ENCODE measurements at regions not wholly inside any gene's neighbourhood (a gene's known extent, or its start where the extent isn't known, plus 50 kb on each side); places are given as distances from the start of the nearest gene placed in this dataset.
"Not testable (repeated sequence)": the region's sequence is repeated elsewhere in the genome, so short reads cannot be mapped to it uniquely, and the experiment has no call there.

DNA sequence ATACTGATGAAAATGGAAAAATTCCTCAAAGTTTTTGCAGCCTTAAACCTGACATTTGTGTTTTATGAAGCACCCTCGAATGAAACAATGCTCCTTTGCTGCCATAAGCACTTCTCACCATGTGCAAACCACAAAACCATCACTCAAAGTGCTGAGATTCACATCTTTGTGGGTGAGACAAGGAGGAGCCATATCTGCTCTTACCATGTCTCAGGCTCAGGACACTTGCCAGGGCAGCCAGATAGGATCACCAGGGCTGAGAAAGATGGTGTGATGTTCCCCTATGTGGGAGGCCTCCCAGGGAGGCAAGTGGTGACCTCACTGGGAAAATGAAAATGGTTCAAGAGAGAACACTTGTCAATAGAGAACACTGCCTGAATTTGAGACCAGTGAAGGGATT lies 120.4 kb downstream of the CCDC34 start:
- DNase-seq (ENCODE audit: low read depth) = no peak

DNA sequence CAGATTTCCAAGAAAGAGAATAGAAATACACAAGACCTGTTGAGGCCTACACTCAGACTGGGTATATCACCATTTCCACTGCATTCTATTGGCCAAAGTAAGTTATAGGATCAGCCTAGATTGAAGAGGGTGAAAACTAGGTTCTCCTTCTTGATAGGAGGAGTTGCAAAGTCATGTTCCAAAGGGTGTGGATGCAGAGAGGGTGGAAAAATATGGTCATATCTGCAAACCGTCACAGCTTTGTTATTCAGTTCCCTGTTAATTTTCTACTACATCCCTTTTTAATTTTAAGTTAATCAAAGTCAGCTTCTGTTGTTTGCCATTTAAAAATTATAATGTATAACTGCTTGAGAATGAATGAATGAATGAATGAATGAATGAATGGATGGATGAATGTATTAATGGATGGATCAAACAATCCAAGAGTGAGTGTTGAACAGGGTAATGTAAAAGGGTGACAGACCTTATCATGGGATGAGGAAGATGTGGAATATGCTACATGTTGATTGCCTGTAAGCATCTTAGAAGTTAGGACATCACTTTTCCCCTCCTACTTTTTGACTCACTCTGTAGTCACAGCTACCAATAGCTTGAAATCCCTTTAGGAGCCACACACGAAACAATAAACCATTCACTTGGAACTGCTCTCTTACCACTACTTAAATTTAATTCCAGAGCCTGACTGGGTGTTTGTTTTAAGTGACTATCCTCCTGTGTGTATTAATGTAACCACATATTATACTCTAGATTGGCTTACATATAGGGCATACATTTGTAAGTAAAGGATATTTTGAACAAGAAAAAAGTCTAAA lies 121.5 kb downstream of the CCDC34 start:
- DNase-seq (ENCODE audit: low read depth) = peak; percentile 75

DNA sequence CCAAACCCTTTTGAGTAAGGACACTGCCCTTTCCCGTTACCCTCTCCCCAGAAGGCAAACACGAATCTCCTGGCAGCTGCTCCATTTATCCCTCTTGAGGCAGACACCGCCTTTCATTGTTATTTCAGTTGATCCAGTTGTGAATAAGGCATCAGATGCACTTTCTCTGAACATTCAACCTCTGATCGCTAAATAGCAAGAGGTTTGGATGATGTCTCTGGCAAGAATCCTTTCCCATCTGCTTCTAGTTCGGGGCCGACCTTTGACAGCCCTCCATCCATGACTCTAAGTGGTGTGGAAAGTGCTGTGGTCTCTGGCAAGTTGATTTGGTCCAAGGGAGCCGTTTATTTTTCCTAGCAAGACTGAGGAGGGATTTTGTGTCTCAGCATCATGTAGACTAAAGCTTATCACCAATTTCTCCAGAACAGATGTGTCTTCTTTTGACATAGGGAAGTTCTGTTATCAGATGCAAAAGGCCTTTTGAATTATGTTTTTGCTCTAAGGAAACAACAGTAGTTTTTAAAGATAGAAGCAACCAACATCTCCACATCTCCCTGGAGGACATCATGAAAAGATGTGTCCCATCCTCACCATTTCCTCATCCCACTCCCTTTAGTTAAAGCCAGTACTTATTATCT lies 123.6 kb downstream of the CCDC34 start:
- DNase-seq (ENCODE audit: low read depth) = no peak

DNA sequence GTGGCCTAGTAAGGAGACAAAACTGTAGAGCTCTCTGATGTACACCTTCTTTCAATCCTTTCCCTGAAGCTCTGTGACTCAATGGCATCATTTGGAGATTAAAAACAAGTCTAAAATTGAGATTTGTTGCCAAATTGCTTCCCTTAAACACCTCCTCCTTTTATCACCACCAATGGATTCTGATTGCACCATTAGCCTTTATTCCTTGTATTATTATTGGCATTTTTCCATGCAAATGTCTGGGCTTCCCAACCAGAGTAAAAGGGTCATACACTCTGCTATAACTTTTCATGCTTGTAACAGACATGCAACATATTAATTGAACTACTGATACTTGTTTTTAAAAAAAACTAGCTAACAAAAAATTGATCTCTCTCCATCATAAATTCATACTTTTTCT lies 124.2 kb downstream of the CCDC34 start:
- no peak for DNase-seq (ENCODE audit: low read depth)

GRCh38 chr11:27237643-27238042 lies 125.4 kb downstream of the CCDC34 start:
- no peak for DNase-seq (ENCODE audit: low read depth)

- DNase-seq (ENCODE audit: low read depth) = no peak
Observed at GRCh38 chr11:27234961-27235360, 128.1 kb downstream of the CCDC34 start.

DNA sequence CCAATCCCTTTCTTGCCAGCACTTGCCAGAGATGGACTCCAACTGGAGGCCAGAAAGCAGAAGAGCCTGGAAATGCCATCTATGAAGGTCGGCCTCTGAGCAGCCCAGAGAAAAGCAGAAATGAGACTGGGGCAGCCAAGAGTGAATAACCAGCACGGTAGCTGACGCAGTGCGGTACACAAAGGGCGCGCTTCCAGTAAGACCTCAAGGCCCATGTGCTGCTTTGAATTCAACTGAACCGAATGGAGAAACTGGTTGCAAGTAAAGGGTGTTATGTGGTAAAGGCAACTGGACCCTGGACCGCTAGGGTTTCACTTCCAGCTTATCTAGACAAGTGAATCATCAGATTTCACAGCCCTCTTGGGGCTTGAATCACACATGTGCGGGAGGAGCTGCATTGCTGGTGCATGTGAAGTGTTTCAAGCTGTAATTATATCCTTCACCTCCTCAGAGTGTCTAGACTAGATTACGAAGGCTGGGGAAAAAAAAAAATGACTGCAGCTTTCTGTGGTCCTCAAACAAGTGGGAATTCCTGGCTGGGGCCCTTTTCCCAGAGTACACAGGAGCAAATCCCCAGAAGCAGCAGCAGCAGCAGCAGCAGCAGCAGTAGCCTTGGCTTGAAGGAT lies 128.9 kb downstream of the CCDC34 start:
- DNase-seq (ENCODE audit: low read depth) = peak; percentile 98

DNA sequence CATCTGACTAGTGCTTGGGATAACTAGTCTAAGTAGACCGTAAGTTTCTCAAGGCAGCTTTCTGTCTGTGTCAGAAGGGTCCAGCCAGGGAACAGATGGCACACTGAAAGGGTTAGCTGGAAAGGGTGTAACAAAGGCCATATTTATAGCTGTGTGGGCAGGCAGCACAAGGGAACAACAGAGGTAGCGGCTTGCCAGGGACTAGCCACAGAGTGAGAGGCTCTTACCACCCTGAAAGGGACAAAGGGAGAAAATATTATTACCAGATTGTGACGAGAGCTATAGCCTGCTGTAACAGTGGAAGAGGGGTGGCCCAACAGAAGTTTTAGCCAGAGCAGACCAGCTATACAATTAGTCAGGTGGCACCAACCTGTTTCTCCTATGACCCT lies 129.4 kb downstream of the CCDC34 start:
- no peak for DNase-seq (ENCODE audit: low read depth)

DNA sequence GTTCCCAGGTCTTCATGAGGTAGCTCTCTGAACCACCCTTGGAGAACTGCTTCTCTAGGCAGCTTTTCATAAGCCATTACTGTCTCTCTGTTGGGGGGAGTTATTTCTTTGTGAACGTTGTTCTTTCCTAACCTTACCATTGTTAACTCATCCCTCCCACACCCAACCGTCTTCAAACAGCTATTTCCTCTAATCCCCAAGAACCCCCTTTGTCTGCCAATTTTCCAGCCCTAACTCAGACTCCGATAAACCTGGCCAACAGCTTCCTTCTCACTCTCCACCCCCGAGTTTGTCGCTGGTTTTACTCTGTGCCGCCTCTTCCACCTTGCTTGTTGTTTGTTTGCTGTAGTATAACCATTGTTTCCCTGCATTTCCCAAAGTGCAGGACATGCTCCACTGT lies 131.5 kb downstream of the CCDC34 start:
- DNase-seq (ENCODE audit: low read depth) = no peak

- DNase-seq (ENCODE audit: low read depth) = no peak
Observed at GRCh38 chr11:27230192-27230572, 132.8 kb downstream of the CCDC34 start.

- no peak for DNase-seq (ENCODE audit: low read depth)
Observed at GRCh38 chr11:27229511-27230191, 133.4 kb downstream of the CCDC34 start.

DNA sequence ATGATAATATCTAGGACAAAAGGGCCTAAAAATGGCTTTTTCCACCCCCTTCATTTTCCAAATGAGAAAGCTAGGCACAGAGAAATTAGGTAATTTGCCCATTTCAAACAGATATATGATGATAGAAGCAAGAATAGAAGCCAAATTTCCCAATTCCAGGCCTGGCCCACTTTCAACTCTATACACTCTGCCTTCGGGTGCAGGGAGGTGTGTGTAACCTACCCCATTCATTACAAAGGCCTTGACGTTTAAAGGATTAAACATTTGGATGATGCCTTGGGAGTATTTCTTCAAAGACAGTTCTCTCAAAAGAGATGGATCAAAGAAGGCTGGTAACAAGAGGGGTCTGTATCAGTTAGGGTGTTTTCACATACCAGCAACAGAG lies 134.1 kb downstream of the CCDC34 start:
- no peak for DNase-seq (ENCODE audit: low read depth)

DNA sequence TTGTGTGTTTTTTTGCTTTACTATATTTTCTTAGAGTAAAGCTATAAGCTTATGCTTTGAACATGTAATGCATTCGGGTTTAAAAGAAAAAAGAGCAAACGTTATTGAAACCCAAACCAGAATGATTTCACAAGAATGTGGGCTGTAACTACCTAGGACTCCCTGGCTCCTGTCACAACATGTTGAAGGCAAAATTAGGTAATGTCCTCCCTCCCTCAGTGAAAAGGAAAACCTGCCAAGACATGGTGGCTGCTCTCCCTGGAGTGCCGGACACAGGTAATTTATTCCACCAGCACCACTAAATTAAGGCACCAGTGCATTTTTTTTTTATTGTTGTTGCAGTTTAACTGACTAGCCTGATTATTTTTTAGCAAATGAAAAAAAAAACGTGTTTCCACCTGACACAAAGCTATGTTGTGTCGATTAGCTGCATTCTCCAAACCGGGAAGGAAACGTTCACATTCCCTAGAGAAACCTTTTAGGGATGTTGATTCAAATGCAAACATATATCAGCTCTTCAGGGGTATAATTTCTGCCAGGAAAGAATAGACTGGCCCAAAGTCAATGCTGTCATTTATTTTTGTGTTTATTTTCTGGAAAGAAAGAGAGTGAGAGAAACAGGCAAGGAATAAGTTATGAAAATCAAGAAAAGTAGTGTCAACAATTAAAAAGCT lies 134.6 kb downstream of the CCDC34 start:
- DNase-seq (ENCODE audit: low read depth) = no peak

GRCh38 chr11:27227736-27228135 lies 135.3 kb downstream of the CCDC34 start:
- DNase-seq (ENCODE audit: low read depth) = no peak

DNA sequence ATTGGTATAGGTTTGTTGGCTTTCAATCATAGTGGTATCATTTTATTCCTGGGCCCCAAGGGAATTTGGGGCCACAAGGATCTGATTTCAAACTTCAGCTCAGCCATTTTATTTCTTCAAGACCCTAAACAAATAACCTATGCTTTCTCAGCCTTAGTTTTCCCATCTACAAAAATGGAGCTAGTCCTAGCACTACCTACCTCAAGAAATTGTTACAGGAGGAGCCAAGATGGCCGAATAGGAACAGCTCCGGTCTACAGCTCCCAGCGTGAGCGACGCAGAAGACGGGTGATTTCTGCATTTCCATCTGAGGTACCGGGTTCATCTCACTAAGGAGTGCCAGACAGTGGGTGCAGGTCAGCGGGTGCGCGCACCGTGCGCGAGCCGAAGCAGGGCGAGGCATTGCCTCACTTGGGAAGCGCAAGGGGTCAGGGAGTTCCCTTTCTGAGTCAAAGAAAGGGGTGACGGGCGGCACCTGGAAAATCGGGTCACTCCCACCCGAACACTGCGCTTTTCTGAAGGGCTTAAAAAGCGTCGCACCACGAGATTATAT lies 143.5 kb downstream of the CCDC34 start:
- DNase-seq (ENCODE audit: low read depth) = not testable (repeated sequence)

GRCh38 chr11:27218421-27219038 lies 144.5 kb downstream of the CCDC34 start:
- peak; percentile 90 for DNase-seq (ENCODE audit: low read depth)

DNA sequence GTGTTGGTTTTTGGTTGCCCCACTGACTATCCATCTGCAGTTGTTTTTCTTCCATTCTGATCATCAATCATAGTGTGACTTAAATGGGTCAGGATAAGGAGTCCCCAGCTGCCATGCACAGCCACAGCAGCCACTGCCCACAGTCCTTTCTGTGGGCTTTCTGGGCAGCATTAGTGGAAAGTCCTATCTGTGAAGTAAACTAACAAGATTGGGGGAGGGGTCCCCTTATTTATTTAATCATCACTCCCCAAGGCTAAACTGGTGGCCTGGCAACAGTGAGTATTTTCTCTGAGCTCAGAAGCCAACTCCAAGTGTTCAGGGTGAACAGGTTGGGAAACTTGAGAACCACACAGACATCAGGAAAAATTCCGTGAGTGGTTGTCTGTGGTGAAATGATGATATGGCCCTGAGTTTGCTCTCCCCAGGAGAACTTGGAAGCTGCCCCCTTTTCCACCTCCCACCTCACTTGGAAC lies 145.0 kb downstream of the CCDC34 start:
- no peak for DNase-seq (ENCODE audit: low read depth)

DNA sequence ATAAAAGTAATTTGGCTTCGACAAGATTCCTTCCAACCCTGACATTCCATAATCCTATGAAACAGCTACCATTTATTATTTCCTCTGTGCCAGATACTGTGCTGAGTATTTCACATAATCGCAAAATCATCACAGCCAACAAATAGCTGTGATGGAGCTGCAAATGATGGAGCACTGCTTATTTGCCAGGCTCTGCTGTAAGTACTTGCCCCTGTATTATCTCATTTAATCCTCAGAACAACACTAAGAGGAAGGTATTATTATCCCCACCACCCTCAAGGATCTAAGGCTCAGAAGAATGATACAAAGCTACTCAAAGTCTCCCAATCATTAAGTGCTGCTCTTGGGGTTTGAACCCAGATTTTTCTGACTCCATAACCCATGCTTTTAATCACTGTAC lies 145.5 kb downstream of the CCDC34 start:
- no peak for DNase-seq (ENCODE audit: low read depth)

GRCh38 chr11:27216270-27217149 lies 146.5 kb downstream of the CCDC34 start:
- DNase-seq (ENCODE audit: low read depth) = no peak
